WI38 (cell line): ENCODE measurements at regions not wholly inside any gene's neighbourhood (a gene's known extent, or its start where the extent isn't known, plus 50 kb on each side); places are given as distances from the start of the nearest gene placed in this dataset.

Source experiments
- H3K4me3 ChIP-seq: 2 replicates; pipeline ENCODE4 v1.5.1; 2011; ENCODE audit warnings: low read depth, mild to moderate bottlenecking, control low read depth, low read length
- TF ChIP-seq, protein P1 (sequence below): IDR thresholded peaks from 2 replicates; pipeline ENCODE4 v1.5.1; 2012; ENCODE audit warnings: low read depth, mild to moderate bottlenecking, control low read depth, low read length

GRCh38 chr4:135838889-135839288 is 1637.3 kb upstream of the PABPC4L start:
- H3K4me3 ChIP-seq, result no peak overlapping the region
- TF ChIP-seq, protein P1, sequence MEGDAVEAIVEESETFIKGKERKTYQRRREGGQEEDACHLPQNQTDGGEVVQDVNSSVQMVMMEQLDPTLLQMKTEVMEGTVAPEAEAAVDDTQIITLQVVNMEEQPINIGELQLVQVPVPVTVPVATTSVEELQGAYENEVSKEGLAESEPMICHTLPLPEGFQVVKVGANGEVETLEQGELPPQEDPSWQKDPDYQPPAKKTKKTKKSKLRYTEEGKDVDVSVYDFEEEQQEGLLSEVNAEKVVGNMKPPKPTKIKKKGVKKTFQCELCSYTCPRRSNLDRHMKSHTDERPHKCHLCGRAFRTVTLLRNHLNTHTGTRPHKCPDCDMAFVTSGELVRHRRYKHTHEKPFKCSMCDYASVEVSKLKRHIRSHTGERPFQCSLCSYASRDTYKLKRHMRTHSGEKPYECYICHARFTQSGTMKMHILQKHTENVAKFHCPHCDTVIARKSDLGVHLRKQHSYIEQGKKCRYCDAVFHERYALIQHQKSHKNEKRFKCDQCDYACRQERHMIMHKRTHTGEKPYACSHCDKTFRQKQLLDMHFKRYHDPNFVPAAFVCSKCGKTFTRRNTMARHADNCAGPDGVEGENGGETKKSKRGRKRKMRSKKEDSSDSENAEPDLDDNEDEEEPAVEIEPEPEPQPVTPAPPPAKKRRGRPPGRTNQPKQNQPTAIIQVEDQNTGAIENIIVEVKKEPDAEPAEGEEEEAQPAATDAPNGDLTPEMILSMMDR, result no peak

DNA sequence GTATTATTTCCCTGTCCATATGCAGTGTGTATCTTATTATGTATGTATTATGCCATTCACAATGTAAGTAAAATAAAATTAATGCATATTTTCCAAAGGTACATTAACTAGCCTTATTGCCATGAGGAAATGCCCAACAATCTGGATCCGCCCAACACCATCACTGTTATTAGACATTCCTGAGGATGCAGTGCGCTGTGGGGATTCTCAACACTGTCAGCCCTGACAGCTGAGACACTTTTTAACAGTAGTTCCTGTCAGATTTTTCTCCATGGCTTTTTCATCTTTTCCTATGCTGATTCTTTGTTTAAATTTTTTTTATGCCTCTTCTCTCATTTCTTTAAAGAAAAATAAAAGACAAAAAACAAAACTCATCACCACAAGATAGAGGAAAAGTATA is 1632.9 kb upstream of the PABPC4L start:
- TF ChIP-seq, protein P1, result no peak

DNA sequence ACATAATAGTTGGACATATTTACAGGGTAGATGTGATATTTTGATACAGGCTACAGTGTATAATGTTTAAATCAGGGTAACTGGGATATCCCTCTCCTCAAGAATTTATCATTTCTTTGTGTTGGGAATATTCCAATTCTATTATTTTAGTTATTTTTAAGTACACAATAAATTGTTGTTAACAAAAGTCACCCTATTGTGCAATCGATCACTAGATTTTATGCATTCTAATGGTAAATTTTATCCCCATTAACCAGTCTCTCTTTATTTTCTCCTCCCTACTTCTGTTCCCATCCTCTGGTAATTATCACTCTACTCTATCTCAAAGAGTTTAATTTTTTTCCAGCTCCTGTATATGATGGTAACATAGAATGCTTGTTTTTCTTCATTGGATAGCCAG is 1631.9 kb upstream of the PABPC4L start:
- TF ChIP-seq, protein P1, result no peak
- H3K4me3 ChIP-seq, result no peak overlapping the region

More for the DNA sequence above, 1632.9 kb upstream of the PABPC4L start:
- no peak overlapping the region for H3K4me3 ChIP-seq

GRCh38 chr4:135824759-135825296 is 1623.2 kb upstream of the PABPC4L start:
- TF ChIP-seq, protein P1, result no peak
- H3K4me3 ChIP-seq, result no peak overlapping the region

GRCh38 chr4:135804785-135805184 is 1603.2 kb upstream of the PABPC4L start:
- no peak overlapping the region for H3K4me3 ChIP-seq
- TF ChIP-seq, protein P1, result no peak

- TF ChIP-seq, protein P1, result no peak
- no peak overlapping the region for H3K4me3 ChIP-seq
These were observed 1575.8 kb upstream of the PABPC4L start for GRCh38 chr4:135777361-135777760.

GRCh38 chr4:135775909-135776308 is 1574.3 kb upstream of the PABPC4L start:
- no peak overlapping the region for H3K4me3 ChIP-seq
- TF ChIP-seq, protein P1, result no peak
